ENCODE measurements at regions not wholly inside any gene's neighbourhood (a gene's known extent, or its start where the extent isn't known, plus 50 kb on each side); places are given as distances from the start of the nearest gene placed in this dataset.

DNA sequence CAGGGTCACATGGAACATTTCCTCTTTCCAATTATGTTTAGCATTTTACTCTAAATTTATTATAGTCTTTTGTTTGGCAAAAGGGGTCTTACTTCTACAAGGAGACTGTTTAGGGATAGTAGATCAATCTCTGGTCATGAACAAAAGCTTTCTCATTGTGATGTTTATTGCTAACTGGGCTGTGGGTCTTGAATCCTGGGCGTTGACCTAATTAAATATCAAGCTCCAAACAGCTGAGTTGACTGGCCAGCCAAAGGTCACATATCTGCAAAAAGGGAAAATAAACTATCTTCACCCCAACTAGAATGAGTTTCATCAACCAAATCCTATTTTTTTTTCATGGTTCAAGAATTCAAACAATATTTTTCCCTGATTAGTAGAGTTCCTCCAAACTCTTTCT is 245.4 kb upstream of the TUT7 start:
- TF ChIP-seq, protein P1, sequence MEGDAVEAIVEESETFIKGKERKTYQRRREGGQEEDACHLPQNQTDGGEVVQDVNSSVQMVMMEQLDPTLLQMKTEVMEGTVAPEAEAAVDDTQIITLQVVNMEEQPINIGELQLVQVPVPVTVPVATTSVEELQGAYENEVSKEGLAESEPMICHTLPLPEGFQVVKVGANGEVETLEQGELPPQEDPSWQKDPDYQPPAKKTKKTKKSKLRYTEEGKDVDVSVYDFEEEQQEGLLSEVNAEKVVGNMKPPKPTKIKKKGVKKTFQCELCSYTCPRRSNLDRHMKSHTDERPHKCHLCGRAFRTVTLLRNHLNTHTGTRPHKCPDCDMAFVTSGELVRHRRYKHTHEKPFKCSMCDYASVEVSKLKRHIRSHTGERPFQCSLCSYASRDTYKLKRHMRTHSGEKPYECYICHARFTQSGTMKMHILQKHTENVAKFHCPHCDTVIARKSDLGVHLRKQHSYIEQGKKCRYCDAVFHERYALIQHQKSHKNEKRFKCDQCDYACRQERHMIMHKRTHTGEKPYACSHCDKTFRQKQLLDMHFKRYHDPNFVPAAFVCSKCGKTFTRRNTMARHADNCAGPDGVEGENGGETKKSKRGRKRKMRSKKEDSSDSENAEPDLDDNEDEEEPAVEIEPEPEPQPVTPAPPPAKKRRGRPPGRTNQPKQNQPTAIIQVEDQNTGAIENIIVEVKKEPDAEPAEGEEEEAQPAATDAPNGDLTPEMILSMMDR (IDR thresholded peaks at IDR 0.05; ENCODE audit: insufficient read depth, low read length, poor library complexity, severe bottlenecking): no peak
- no peak for TF ChIP-seq EZH2phosphoT487 (conservative IDR thresholded peaks at IDR 0.05; ENCODE audit: low read length)
